OCI-LY1 (cell line): ENCODE measurements at regions not wholly inside any gene's neighbourhood (a gene's known extent, or its start where the extent isn't known, plus 50 kb on each side); places are given as distances from the start of the nearest gene placed in this dataset.

Experiments
- H2AFZ ChIP-seq: fragments of 200-600 bp; sonication (generic), shearing (Covaris generic); 2 replicates; pipeline ENCODE4 v1.6.0; 2014; ENCODE audit warnings: antibody characterized with exemption, mild to moderate bottlenecking, low read length
- H3F3A ChIP-seq: fragments of 200-600 bp; sonication (generic), shearing (Covaris generic); 2 replicates; pipeline ENCODE4 v1.6.0; 2014; ENCODE audit warnings: mild to moderate bottlenecking, antibody characterized with exemption, low read length, moderate library complexity; ENCODE audit not compliant: insufficient read depth
- H3K27ac ChIP-seq: fragments of 200-600 bp; sonication (generic); 2 replicates; pipeline ENCODE4 v1.5.1; 2014; ENCODE audit warnings: low read length, mixed run types, mild to moderate bottlenecking, low read depth; ENCODE audit not compliant: poor library complexity, severe bottlenecking
- H3K27me3 ChIP-seq: fragments of 200-600 bp; sonication (generic); 2 replicates; pipeline ENCODE4 v1.6.0; 2014; ENCODE audit warnings: antibody characterized with exemption, mild to moderate bottlenecking, low read length, moderate library complexity; ENCODE audit not compliant: insufficient read depth
- H3K36me3 ChIP-seq: fragments of 200-600 bp; sonication (generic); 2 replicates; pipeline ENCODE4 v1.6.1; 2014; ENCODE audit warnings: mild to moderate bottlenecking, antibody characterized with exemption, low read length, moderate library complexity, mixed read lengths; ENCODE audit not compliant: insufficient read depth
- H3K4me1 ChIP-seq: fragments of 200-600 bp; sonication (generic); 2 replicates; pipeline ENCODE4 v1.5.1; 2014; ENCODE audit warnings: mild to moderate bottlenecking, low read length, moderate library complexity; ENCODE audit not compliant: insufficient read depth, severe bottlenecking
- H3K4me2 ChIP-seq: fragments of 200-600 bp; sonication (generic), shearing (Covaris generic); 2 replicates; pipeline ENCODE4 v1.6.1; 2014; ENCODE audit warnings: low read length
- H3K4me3 ChIP-seq: fragments of 200-600 bp; sonication (generic); 2 replicates; pipeline ENCODE4 v1.5.1; 2014; ENCODE audit warnings: low read length, low read depth, mild to moderate bottlenecking, mixed read lengths; ENCODE audit not compliant: poor library complexity, severe bottlenecking
- H3K79me2 ChIP-seq: fragments of 200-600 bp; shearing (Covaris generic); 2 replicates; pipeline ENCODE4 v1.6.1; 2016; ENCODE audit warnings: mixed run types, low read length, mixed read lengths; ENCODE audit not compliant: insufficient read depth
- H3K9ac ChIP-seq: fragments of 200-600 bp; sonication (generic), shearing (Covaris generic); 2 replicates; pipeline ENCODE4 v1.6.1; 2014; ENCODE audit warnings: mild to moderate bottlenecking, low read length, mixed read lengths
- H3K9me2 ChIP-seq: fragments of 200-600 bp; sonication (generic), shearing (Covaris generic); 2 replicates; pipeline ENCODE4 v1.6.1; 2014; ENCODE audit warnings: low read depth, mild to moderate bottlenecking, low read length, mixed read lengths
- H3K9me3 ChIP-seq: fragments of 200-600 bp; shearing (Covaris generic); 2 replicates; pipeline ENCODE4 v1.6.1; 2014; ENCODE audit warnings: low read length, mixed read lengths
- H4K20me1 ChIP-seq: fragments of 200-600 bp; sonication (generic), shearing (Covaris generic); 2 replicates; pipeline ENCODE4 v1.6.0; 2016; ENCODE audit warnings: mild to moderate bottlenecking, low read length; ENCODE audit not compliant: insufficient read depth
- CTCF ChIP-seq: fragments of 200-600 bp; sonication (generic), shearing (Covaris generic); IDR thresholded peaks from 2 replicates; pipeline ENCODE4 v1.5.1; 2017; ENCODE audit warnings: mild to moderate bottlenecking, antibody characterized with exemption, low read length, moderate library complexity, mixed read lengths
- EZH2 ChIP-seq: fragments of 200-600 bp; sonication (generic), shearing (Covaris generic); IDR thresholded peaks from 2 replicates; pipeline ENCODE4 v1.8.0; 2017; ENCODE audit warnings: borderline replicate concordance, mixed run types, mild to moderate bottlenecking, antibody characterized with exemption, low read length, moderate library complexity, mixed read lengths

GRCh38 chr13:107743983-107744382 lies 471.4 kb downstream of the LIG4 start:
- H3K79me2 ChIP-seq = no peaks in the 10 kb centered on the region
- H3K4me3 ChIP-seq = no peak overlapping the region
- no peak overlapping the region for H3K27ac ChIP-seq

GRCh38 chr13:107743526-107743925 lies 471.8 kb downstream of the LIG4 start:
- TF ChIP-seq CTCF (no peak), EZH2 (no peak)
- Histone ChIP-seq H3K4me1 (no peaks in the 10 kb centered on the region), H3K36me3 (no peaks in the 10 kb centered on the region), H3K9me3 (no peaks in the 10 kb centered on the region), H3K9ac (no peak overlapping the region), H3K9me2 (no peaks in the 10 kb centered on the region), H4K20me1 (no peaks in the 10 kb centered on the region), H3K4me2 (no peak overlapping the region), H3K79me2 (no peaks in the 10 kb centered on the region), H3F3A (no peaks in the 10 kb centered on the region), H3K27me3 (no peaks in the 10 kb centered on the region), H3K4me3 (no peak overlapping the region), H2AFZ (no peak overlapping the region), H3K27ac (no peak overlapping the region)

More at GRCh38 chr13:107743983-107744382, 471.4 kb downstream of the LIG4 start:
- H3K4me2 ChIP-seq = no peak overlapping the region
- no peak overlapping the region for H3K9ac ChIP-seq
- H3K4me1 ChIP-seq = no peaks in the 10 kb centered on the region
- TF ChIP-seq EZH2 = no peak
- TF ChIP-seq CTCF = no peak
- H3K36me3 ChIP-seq = no peaks in the 10 kb centered on the region
- H3K27me3 ChIP-seq = no peaks in the 10 kb centered on the region
- no peaks in the 10 kb centered on the region for H4K20me1 ChIP-seq
- no peaks in the 10 kb centered on the region for H3K9me2 ChIP-seq
- no peaks in the 10 kb centered on the region for H3K9me3 ChIP-seq
- H3F3A ChIP-seq = no peaks in the 10 kb centered on the region
- H2AFZ ChIP-seq = no peak overlapping the region

- H3K27me3 ChIP-seq = no peaks in the 10 kb centered on the region
- no peak overlapping the region for H2AFZ ChIP-seq
- H3K4me2 ChIP-seq = no peak overlapping the region
- no peaks in the 10 kb centered on the region for H3K9me2 ChIP-seq
- TF ChIP-seq EZH2 (no peak), CTCF (no peak)
- H3K4me1 ChIP-seq = no peaks in the 10 kb centered on the region
- H4K20me1 ChIP-seq = no peaks in the 10 kb centered on the region
- H3K9me3 ChIP-seq = no peaks in the 10 kb centered on the region
- no peaks in the 10 kb centered on the region for H3K79me2 ChIP-seq
- H3K9ac ChIP-seq = no peak overlapping the region
- no peak overlapping the region for H3K27ac ChIP-seq
- H3K4me3 ChIP-seq = no peak overlapping the region
- no peaks in the 10 kb centered on the region for H3K36me3 ChIP-seq
- H3F3A ChIP-seq = no peaks in the 10 kb centered on the region
Observed at GRCh38 chr13:107743100-107743499, 472.2 kb downstream of the LIG4 start.
